HL-60 (cell line): ENCODE measurements at regions not wholly inside any gene's neighbourhood (a gene's known extent, or its start where the extent isn't known, plus 50 kb on each side); places are given as distances from the start of the nearest gene placed in this dataset.
"Not testable (repeated sequence)": the region's sequence is repeated elsewhere in the genome, so short reads cannot be mapped to it uniquely, and the experiment has no call there.

Experiments
- GABPA ChIP-seq: IDR thresholded peaks from 2 replicates; pipeline ENCODE4 v1.6.1; 2012; ENCODE audit warnings: low read depth
- POLR2AphosphoS5 ChIP-seq: IDR thresholded peaks from 2 replicates; pipeline ENCODE4 v1.6.1; 2012; ENCODE audit warnings: low read depth
- REST ChIP-seq: IDR thresholded peaks from 2 replicates; pipeline ENCODE4 v1.6.1; 2012; ENCODE audit warnings: low read depth; ENCODE audit not compliant: insufficient replicate concordance
- SPI1 ChIP-seq: IDR thresholded peaks from 2 replicates; pipeline ENCODE4 v1.6.1; 2012; ENCODE audit warnings: low read depth, mild to moderate bottlenecking, borderline replicate concordance
- TF ChIP-seq, protein P1 (sequence below): IDR thresholded peaks from one replicate; pipeline ENCODE4 v1.5.1; 2011; ENCODE audit warnings: low read length, control low read depth, inconsistent platforms; ENCODE audit not compliant: insufficient read depth

- TF ChIP-seq, protein P1, sequence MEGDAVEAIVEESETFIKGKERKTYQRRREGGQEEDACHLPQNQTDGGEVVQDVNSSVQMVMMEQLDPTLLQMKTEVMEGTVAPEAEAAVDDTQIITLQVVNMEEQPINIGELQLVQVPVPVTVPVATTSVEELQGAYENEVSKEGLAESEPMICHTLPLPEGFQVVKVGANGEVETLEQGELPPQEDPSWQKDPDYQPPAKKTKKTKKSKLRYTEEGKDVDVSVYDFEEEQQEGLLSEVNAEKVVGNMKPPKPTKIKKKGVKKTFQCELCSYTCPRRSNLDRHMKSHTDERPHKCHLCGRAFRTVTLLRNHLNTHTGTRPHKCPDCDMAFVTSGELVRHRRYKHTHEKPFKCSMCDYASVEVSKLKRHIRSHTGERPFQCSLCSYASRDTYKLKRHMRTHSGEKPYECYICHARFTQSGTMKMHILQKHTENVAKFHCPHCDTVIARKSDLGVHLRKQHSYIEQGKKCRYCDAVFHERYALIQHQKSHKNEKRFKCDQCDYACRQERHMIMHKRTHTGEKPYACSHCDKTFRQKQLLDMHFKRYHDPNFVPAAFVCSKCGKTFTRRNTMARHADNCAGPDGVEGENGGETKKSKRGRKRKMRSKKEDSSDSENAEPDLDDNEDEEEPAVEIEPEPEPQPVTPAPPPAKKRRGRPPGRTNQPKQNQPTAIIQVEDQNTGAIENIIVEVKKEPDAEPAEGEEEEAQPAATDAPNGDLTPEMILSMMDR, result not testable (repeated sequence)
- TF ChIP-seq REST, SPI1, GABPA, POLR2AphosphoS5: not testable (repeated sequence)
These were observed 239.4 kb upstream of the TP53TG3 start for GRCh38 chr16:32915346-32915745.
